ENCODE measurements at regions not wholly inside any gene's neighbourhood (a gene's known extent, or its start where the extent isn't known, plus 50 kb on each side); places are given as distances from the start of the nearest gene placed in this dataset.

- DNase-seq (ENCODE audit: low spot score) (no peak), ATAC-seq (no peak)
These were observed 58.6 kb downstream of the PHETA1 start for GRCh38 chr12:111310076-111310870.

DNA sequence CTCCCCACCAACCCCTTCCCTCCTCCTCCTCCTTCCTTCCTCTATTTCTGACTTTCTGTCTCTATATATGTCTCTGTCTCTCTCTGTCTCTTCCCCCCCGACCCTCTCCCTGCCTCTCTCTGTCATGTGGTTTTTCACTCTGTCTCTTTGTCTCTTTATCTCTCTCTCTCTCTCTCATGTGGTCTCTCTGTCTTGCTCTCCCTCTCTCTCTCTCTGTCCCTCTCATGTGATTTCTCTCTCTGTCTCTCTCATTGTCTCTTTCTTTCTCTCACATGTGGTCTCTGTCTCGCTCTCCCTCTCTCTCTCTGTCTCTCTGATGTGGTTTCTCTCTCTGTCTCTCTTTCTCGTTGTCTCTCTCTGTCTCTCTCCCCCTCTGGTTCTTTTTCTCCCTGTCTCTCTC, 59.3 kb downstream of the PHETA1 start:
- ATAC-seq (no peak), DNase-seq (ENCODE audit: low spot score) (no peak)

DNA sequence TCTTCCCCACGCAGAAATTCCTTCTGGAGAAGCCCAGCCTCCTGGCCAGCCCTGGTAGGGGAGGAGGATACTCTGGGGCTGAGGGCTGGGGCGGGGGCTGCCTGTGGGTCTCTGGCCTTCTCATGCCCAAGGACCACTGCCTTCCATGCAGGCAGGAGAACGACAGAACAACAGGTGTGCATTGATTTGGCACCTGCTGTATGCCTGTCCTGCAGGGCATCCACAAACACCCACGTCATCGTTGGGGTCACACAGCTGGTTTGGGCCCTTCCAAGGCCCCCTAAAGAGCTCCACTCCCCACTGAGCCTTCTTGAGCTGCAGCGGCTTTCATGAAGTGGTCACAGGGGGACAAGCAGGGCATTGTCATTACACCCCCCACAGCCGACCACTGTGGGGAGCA, 60.4 kb downstream of the PHETA1 start:
- ATAC-seq (no peak), DNase-seq (ENCODE audit: low spot score) (no peak)

GRCh38 chr12:111304642-111305071, 64.2 kb downstream of the PHETA1 start:
- ATAC-seq (peak; percentile 35), DNase-seq (ENCODE audit: low spot score) (no peak)

- DNase-seq (ENCODE audit: low spot score) = no peak
- no peak for ATAC-seq
These were observed 65.4 kb downstream of the PHETA1 start for GRCh38 chr12:111303531-111303930.

- ATAC-seq (peak; percentile 76), DNase-seq (ENCODE audit: low spot score) (no peak)
These were observed 70.1 kb downstream of the PHETA1 start for GRCh38 chr12:111298582-111299436.

- no peak for ATAC-seq
- no peak for DNase-seq (ENCODE audit: low spot score)
These were observed 71.0 kb downstream of the PHETA1 start for GRCh38 chr12:111297703-111298426.

DNA sequence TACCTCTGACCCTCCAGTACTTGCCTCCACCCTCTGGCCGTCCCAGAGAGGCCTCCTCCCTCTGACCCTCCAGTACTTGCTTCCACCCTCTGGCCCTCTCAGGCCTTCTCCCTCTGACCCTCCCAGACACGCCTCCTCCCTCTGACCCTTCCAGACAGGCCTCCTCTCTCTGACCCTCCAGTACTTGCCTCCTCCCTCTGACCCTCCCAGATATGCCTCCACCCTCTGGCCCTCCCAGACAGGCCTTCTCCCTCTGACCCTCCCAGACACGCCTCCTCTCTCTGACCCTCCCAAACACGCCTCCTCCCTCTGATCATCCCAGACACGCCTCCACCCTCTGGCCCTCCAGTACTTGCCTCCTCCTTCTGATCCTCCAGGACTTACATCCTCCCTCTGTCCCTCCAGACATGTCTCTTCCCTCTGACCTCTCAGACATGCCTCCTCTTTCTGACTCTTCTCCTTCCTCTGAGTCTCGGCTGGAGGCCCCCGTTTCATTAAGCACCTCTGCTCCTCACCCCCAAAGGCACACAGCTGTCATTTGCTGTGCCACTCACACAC, 71.9 kb downstream of the PHETA1 start:
- no peak for DNase-seq (ENCODE audit: low spot score)
- ATAC-seq = no peak

- DNase-seq (ENCODE audit: low spot score) (no peak), ATAC-seq (no peak)
These were observed 73.7 kb downstream of the PHETA1 start for GRCh38 chr12:111295176-111295575.

- ATAC-seq (no peak), DNase-seq (ENCODE audit: low spot score) (no peak)
These were observed 75.5 kb downstream of the PHETA1 start for GRCh38 chr12:111293266-111294009.

DNA sequence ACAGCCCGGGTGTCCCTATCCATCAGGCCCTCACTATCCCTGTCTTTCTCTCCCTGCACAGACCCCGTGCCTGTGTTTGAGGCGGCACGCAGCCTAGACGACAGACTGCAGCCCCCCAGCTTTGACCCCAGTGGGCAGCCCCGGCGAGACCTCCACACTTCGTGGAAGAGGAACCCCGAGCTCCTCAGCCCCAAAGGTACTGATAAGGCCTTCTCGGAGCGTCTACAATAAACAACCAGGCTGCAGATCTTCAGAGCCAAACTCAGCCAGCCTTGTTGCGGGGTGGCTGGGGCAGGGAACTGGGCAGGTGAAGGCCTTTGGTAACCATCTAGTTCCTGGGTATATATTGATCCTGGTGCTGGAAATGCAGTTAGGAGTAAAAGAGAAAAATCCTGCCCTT, 77.5 kb downstream of the PHETA1 start:
- DNase-seq (ENCODE audit: low spot score) = no peak
- no peak for ATAC-seq

DNA sequence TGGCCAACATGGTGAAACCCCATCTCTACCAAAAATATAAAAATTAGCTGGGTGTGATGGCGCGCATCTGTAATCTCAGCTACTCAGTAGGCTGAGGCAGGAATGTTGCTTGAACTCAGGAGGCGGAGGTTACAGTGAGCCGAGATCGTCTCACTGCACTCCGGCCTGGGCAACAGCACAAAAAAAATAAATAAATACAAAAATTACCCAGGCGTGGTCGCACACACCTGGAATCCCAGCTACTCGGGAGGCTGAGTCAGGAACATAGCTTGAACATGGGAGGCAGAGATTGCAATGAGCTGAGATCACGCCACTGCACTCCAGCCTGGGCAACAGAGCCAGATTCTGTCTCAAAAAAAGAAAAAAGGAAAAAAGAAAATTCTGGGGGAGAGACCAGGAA, 80.1 kb downstream of the PHETA1 start:
- DNase-seq (ENCODE audit: low spot score) (no peak), ATAC-seq (no peak)

DNA sequence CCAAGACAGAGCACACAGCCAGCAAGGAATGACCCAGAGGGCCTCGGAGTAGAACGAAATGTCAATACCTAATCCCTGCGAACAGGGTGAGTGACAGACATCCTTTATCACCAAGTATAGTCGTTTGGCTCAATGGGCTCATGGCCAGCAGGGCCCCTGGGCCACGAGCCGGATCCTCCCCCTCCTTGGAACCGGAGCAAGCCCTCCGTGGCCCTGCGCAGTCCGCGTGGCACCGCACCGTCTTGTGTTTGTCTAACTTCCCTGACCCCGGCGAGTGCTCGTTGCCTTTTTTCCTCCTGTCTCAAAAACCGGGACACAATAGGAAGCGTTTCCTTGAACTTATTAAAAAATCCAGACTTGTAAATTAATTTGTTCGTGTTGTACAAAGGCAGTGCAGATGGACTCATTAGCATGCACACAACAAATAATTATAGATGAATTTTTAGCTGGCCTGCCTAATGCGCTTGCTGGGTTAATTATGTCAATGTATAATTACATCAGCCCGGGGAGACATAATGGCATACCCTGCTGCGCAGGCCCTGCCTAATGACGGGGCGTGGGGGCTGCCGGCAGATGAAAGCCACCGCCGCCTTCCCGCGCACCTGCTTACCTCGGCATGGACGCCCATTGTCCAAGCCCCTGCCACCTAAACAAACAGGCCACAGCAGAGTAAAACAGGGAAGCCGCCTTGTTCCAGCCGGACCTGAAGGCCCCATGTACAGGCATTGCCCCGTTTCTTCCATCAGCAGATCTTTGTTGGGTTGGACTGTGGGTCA, 81.6 kb downstream of the PHETA1 start:
- ATAC-seq (no peak), DNase-seq (ENCODE audit: low spot score) (no peak)

- ATAC-seq (no peak), DNase-seq (ENCODE audit: low spot score) (no peak)
These were observed 83.7 kb downstream of the PHETA1 start for GRCh38 chr12:111285200-111285599.

- ATAC-seq (no peak), DNase-seq (ENCODE audit: low spot score) (no peak)
These were observed 84.2 kb downstream of the PHETA1 start for GRCh38 chr12:111284709-111285108.

- DNase-seq (ENCODE audit: low spot score) (no peak), ATAC-seq (no peak)
These were observed 84.9 kb downstream of the PHETA1 start for GRCh38 chr12:111283966-111284365.

DNA sequence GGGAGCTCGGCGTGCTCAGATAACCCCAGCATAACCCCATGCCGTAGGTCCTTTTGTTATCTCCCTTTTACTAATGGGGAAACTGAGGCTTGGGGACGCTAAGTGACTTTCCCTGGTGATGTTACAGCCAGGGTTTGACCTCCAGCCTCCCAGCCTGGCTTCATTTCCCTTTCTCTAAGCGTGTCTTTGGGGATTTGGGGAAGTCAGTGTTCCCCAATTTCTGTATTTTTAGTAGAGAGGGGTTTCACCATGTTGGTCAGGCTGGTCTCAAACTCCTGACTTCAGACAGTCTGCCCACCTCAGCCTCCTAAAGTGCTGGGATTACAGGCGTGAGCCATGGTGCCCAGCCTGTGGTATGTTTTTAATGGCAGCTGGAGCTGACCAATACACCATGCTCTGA, 85.4 kb downstream of the PHETA1 start:
- DNase-seq (ENCODE audit: low spot score) (no peak), ATAC-seq (no peak)

GRCh38 chr12:111277570-111277969, 91.3 kb downstream of the PHETA1 start:
- ATAC-seq = no peak
- no peak for DNase-seq (ENCODE audit: low spot score)

DNA sequence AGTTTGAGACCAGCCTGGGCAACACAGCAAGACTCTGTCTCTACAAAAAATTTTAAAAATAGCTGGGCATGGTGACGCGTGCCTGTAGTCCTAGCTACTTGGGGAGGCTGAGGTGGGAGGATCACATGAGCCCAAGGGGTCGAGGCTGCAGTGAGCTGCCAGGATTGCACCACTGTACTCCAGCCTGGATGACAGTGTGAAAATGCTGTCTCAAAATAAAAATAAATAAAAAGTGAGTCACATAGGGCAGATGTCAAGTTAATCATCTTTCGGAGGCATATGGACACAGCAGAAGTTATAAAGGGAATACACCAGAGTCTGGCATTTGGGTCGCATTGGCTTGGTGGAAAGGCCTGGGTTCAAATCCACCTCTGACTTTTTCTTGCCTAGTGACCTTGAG, 92.7 kb downstream of the PHETA1 start:
- DNase-seq (ENCODE audit: low spot score) = no peak
- ATAC-seq = no peak

GRCh38 chr12:111275308-111275707, 93.6 kb downstream of the PHETA1 start:
- DNase-seq (ENCODE audit: low spot score) (no peak), ATAC-seq (no peak)
